D341Med (cell line): ENCODE measurements at regions not wholly inside any gene's neighbourhood (a gene's known extent, or its start where the extent isn't known, plus 50 kb on each side); places are given as distances from the start of the nearest gene placed in this dataset.
A peak's percentile ranks its signal among the peaks of the same experiment; 100 is the strongest.

Experiments
- DNase-seq: peaks from one replicate; pipeline ENCODE4 v3.0.0; 2012; ENCODE audit warnings: low spot score

DNA sequence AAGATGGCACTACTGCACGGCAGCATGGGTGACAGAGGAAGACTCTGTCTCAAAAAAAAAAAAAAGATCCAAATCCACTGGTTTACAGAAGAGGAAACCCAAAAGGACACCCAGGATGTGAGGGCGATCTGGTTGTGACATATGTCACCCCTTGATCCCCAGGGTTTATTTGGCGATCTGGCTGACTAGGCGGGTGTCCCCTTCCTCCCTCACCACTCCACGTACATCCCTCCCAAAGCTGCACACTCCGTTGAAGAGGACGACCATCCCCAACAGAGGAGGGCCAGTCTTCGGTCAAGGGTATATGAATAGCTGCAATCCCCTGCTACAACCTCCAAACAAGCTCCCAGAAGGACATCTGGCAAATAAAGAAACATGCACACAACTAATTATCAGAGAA, 111.6 kb downstream of the HTR5A start:
- no peak for DNase-seq

GRCh38 chr7:155182406-155182970, 112.4 kb downstream of the HTR5A start:
- no peak for DNase-seq

DNA sequence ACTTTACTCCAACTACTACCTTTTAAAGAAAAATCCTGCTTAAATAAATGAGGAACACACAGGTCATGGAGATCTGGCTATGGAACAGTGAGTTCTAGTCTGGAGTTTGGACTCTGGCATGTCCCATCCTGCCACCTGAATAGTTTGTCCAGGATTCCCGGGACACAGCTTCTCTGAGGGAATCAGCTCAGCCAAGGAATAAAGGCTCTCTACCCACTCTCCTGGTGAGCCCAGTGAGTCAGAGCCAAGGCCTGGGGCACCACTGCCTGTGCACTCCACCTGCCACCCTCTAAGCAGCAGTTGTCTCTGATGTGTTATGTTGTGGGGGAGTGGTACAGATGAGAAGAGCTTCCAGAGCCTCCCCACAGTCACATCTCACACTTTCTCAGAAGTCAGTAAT, 113.5 kb downstream of the HTR5A start:
- DNase-seq = no peak

DNA sequence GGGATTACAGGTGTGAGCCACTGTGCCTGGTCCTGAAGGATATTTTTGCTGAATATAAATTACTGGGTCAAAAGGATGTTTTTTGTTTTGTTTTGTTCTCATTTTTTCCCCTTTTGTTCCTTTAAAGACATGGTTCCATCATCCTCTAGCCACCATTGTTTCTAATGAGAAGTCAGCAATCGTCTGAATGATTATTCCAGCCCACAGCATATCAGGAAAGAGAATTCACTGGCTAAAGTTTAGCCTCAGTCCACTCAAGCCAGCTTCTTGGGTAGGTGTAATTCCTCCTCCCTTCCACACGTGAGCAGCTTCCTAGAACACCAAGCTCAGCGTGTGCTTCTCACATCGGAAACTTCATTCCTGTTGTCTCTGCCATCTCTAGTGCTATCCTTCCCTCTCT, 112.8 kb upstream of the INSIG1 start:
- DNase-seq = no peak

- no peak for DNase-seq
These were observed 110.5 kb upstream of the INSIG1 start for GRCh38 chr7:155187061-155187785.

GRCh38 chr7:155188357-155188756, 109.3 kb upstream of the INSIG1 start:
- DNase-seq = no peak

DNA sequence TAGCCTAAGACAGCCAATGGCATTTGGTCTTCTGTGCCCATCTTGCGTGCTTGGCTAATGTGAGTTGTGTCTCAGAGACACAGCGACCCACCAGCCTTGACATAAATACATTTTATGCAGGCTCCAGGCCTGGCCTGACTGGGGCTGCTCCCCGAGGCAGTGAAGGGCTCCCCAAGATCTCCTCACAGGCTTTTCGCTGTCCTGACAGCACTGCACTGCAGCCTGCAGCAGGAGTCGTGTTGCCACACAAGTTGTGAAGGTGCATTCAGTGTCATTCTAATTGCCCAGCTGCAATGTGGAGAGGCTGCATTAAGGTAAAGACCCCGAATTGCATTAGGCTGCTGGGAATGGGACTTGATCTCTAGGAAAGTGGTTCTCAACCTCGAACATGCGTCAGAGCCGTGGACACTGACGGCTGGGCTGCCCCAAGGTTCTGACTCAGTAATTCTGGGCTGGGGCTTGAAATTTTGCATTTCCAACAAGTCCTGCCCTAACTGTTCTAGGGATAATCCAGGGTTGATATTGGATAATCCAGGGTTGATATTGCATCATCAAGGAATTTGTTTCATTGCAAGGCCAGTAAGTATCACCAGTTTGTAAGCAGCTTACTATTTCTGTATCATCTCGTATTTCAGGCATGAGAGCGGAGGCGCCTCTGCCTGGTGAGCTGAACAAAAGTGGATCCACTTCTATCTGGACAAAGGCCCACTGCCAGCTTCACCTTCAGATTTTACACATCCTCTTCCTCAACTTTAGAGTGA, 108.7 kb upstream of the INSIG1 start:
- DNase-seq = no peak

DNA sequence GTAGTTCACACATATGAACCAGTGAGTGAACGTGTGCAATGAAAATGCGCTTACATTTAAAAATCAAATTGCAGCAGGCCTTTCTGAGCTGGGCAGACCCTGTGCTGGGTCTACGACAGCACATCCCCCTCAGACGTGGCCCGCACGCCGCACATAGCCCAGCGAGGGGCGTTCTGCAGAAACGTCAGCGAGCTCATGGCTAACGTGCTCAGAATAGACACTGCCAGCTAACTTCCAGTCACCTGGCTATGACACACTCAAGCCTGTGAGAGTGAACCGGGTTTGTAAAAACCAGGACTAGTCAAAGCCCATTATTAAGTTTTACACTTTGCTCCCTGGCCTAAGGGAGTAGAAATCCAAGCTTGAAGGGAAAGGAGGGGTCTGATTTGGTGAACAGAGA, 108.1 kb upstream of the INSIG1 start:
- DNase-seq = no peak

DNA sequence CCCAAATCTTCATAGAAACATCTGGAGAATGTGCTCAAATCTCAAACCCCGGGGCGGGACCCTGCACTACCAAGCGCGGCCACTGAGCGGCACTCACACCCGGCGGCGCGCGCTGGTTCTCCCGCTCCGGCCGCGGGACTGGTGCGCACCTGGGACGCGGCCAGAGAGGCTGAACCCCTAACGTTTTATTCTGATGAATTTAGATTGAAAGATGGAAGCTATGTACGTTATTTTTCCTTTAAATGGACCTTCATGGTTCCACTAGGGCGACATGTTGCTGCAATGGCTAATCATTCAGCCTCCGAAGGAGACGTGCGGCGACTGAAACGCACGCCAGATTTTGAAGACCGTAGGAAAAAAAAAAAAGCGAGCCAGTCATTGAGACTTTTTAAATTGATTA, 107.0 kb upstream of the INSIG1 start:
- peak; percentile 87 for DNase-seq

- no peak for DNase-seq
These were observed 106.5 kb upstream of the INSIG1 start for GRCh38 chr7:155191137-155191536.

DNA sequence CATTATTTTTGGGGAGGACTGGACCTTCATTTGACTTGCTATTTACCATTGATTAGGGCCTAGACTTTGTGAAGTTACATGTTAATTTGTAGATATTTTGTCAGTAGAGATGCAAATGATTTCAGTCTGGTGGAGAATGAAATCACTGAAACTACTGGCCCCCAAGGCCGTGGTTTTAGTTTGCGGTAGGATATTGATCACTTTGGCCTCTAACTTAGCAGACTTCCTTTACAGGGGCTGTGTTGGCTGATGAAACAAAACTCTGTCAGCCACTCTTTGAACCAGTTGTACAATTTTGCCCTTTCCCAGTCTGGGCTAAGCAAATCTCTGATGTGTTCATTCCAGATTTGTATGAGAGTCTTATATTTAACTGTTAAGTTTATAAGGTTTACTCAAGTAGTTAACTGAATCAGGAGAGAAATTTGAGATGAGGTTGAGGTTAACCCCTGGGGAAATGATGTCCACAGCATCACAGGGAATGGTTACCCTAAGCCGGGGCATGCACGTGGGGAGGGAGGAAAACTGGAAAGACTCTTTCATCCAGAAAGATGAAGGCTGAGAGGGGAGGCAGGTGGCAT, 105.7 kb upstream of the INSIG1 start:
- no peak for DNase-seq

GRCh38 chr7:155192961-155193640, 104.6 kb upstream of the INSIG1 start:
- no peak for DNase-seq

- DNase-seq = no peak
These were observed 104.0 kb upstream of the INSIG1 start for GRCh38 chr7:155193716-155194115.

DNA sequence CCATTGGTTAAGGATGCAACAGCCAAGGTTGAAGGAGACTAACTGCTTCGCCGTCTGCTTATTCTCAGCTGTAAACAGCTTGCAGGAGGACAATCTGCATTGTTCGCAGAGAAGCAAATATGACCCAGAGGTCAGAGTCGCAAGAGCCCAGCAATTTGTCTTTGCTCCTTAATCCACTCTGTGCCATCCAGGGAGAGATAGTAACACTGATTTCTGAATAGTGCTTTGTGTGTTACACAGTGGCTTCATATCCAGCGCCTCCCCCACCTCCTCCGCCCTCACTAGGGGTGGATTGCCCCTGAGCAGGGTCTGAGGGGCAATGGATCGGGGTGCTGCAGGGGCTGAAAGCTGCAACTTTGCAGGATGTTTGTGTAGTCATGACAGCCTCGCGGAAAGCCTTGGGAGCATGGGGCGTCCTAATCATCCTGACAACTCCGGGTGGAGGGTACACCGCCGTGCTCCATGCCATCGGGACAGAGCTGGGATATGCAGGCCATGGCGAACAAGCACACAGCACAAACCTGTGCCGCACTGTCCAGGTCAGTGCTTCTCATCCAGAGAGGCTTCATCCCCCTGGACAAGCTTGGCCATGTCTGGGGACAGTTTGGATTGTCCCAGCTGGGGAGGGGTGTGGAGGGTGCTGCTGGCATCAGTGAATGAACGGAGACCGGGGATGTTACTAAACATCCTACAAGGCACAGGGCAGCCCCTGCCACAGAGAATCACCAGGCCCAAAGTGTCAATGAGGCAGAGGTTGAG, 103.1 kb upstream of the INSIG1 start:
- DNase-seq = no peak

- no peak for DNase-seq
These were observed 101.6 kb upstream of the INSIG1 start for GRCh38 chr7:155195939-155196523.

DNA sequence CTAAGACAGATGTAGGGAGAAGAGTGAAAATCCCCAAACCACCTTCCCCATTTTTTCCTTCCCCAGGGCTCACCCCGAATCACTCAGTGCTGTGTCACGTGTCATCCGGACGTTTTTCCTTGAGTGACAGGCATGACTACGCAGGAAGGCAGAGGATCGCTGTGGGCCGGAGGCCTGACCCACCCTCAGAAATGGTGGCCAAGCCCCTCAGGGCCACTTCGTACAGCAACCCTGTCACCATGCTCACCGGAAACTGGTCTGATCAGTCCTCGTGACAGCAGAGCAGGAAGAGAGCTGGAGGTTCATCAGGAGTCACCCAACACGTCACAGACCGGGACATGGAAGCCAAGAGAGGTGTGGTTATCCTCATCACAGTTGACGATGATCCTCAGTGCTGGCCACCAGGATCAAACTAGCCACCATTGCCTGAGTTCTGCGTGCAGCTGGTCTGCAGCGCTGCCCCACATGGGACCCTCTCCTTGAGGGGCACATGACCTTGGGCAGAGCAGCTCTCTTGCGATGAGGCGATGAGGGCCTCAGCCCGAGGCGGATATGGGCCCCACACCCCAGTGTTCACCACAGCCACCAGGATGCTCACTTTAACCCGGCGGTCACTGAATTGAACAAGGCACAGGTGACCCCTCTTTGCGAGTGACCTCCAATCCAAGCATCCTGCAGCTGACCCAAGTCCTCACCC, 99.3 kb upstream of the INSIG1 start:
- no peak for DNase-seq

- DNase-seq = no peak
These were observed 98.5 kb upstream of the INSIG1 start for GRCh38 chr7:155198901-155199845.

DNA sequence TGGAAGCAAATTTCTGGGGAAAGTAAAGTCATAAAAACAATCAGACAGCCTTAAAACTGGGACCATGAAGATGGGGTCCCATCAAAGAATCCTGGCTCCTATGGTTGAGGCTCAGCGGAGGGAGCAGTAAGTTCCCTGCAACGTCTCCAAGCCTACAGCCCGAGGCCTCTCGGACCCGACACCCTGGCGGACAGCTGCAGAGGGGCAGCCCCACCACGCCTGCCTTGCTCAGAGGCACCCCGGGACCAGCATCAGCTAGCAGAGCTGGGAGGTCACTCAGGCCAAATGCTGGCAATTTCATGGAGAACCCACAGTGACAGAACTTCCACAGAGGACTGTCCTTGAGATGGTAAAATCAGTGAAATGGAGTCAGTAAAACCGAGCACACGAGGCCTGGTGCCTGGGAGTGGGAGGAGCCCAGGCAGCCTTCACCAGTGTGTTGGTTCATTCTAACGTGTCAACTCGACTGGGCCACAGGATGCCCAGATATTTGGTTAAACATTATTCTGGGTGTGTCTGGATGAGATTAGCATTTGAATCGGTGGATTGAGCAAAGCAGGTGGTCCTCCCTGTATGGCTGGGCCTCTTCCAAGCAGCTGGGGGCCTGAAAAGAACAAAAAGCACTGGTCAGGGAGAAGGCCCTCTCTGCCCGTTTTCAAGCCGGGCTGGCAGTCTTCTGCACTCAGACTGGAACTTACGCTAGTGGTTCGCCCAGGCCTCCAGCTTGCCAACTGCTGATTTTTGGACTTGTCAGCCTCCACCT, 96.2 kb upstream of the INSIG1 start:
- DNase-seq = no peak
